GM23248 (cell line): ENCODE measurements at regions not wholly inside any gene's neighbourhood (a gene's known extent, or its start where the extent isn't known, plus 50 kb on each side); places are given as distances from the start of the nearest gene placed in this dataset.

ENCODE experiments used
- DNase-seq: peaks from one replicate; pipeline ENCODE4 v3.0.0-alpha.2; 2015
- H2AFZ ChIP-seq: fragments of 200-600 bp; sonication (generic); 2 replicates; pipeline ENCODE4 v1.6.1; 2016; ENCODE audit warnings: antibody characterized with exemption
- H3F3A ChIP-seq: fragments of 200-600 bp; sonication (generic); 2 replicates; pipeline ENCODE4 v1.6.1; 2016; ENCODE audit warnings: mild to moderate bottlenecking, antibody characterized with exemption, mixed run types; ENCODE audit not compliant: insufficient read depth
- H3K27ac ChIP-seq: fragments of 200-600 bp; sonication (generic); 2 replicates; pipeline ENCODE4 v1.5.1; 2016; ENCODE audit warnings: mild to moderate bottlenecking
- H3K27me3 ChIP-seq: fragments of 200-600 bp; sonication (generic); replicated peaks from 2 replicates; pipeline ENCODE4 v1.6.1; 2016; ENCODE audit warnings: mild to moderate bottlenecking; ENCODE audit not compliant: insufficient read depth
- H3K36me3 ChIP-seq: fragments of 200-600 bp; sonication (generic); 2 replicates; pipeline ENCODE4 v1.6.1; 2016; ENCODE audit warnings: low read depth, mild to moderate bottlenecking
- H3K4me1 ChIP-seq: fragments of 200-600 bp; sonication (generic); 2 replicates; pipeline ENCODE4 v1.6.1; 2016; ENCODE audit warnings: mild to moderate bottlenecking; ENCODE audit not compliant: insufficient read depth
- H3K4me2 ChIP-seq: fragments of 200-600 bp; sonication (generic); one replicate; pipeline ENCODE4 v1.6.1; 2016; ENCODE audit warnings: mild to moderate bottlenecking; ENCODE audit not compliant: unreplicated experiment
- H3K4me3 ChIP-seq: fragments of 200-600 bp; sonication (generic); 2 replicates; pipeline ENCODE4 v1.5.1; 2016; ENCODE audit warnings: mild to moderate bottlenecking
- H3K79me2 ChIP-seq: fragments of 200-600 bp; sonication (generic); 2 replicates; pipeline ENCODE4 v1.6.1; 2016; ENCODE audit warnings: mild to moderate bottlenecking; ENCODE audit not compliant: insufficient read depth
- H3K9ac ChIP-seq: fragments of 200-600 bp; sonication (generic); 2 replicates; pipeline ENCODE4 v1.6.1; 2016; ENCODE audit warnings: mild to moderate bottlenecking
- H3K9me2 ChIP-seq: fragments of 200-600 bp; sonication (generic); 2 replicates; pipeline ENCODE4 v1.6.1; 2016; ENCODE audit warnings: mixed run types, mild to moderate bottlenecking, moderate library complexity; ENCODE audit not compliant: insufficient read depth
- H3K9me3 ChIP-seq: fragments of 200-600 bp; sonication (generic); one replicate; pipeline ENCODE4 v1.6.1; 2017; ENCODE audit warnings: low read depth
- H4K20me1 ChIP-seq: fragments of 200-600 bp; sonication (generic); 2 replicates; pipeline ENCODE4 v1.6.0; 2016; ENCODE audit not compliant: insufficient read depth
- EZH2 ChIP-seq: fragments of 200-600 bp; sonication (generic); IDR thresholded peaks from 2 replicates; pipeline ENCODE4 v1.6.1; 2018; ENCODE audit warnings: antibody characterized with exemption, mild to moderate bottlenecking; ENCODE audit not compliant: insufficient read depth, poor library complexity, severe bottlenecking
- EZH2phosphoT487 ChIP-seq: fragments of 200-600 bp; sonication (generic); IDR thresholded peaks from 2 replicates; pipeline ENCODE4 v1.6.1; 2018; ENCODE audit warnings: antibody characterized with exemption, moderate library complexity, mild to moderate bottlenecking, low read depth; ENCODE audit not compliant: insufficient read depth
- WGBS, 2 experiments: methylation state at CpG; one replicate each; pipeline ENCODE4 v1.1.6; 2015 to 2017; ENCODE audit warnings: low lambda C conversion rate in 2 of 2, low coverage in 1 of 2; ENCODE audit errors: missing lambda C conversion rate in 2 of 2; 5-methylcytosine and 5-hydroxymethylcytosine counted together
- in situ Hi-C: fragments of 300-500 bp; cut with MboI; formaldehyde crosslinking; loops from 2 replicates; pipeline ENCODE4 v1.15.0; 2020

- no peaks in the 10 kb centered on the region for H3K9me3 ChIP-seq
- H2AFZ ChIP-seq = no peak overlapping the region
- H3F3A ChIP-seq = no peaks in the 10 kb centered on the region
- TF ChIP-seq EZH2phosphoT487 (no peak), EZH2 (no peak)
- H3K36me3 ChIP-seq = no peaks in the 10 kb centered on the region
- no peaks in the 10 kb centered on the region for H3K4me1 ChIP-seq
- no peaks in the 10 kb centered on the region for H3K79me2 ChIP-seq
- in situ Hi-C loops = no loop called here
- no peaks in the 10 kb centered on the region for H4K20me1 ChIP-seq
- no peak for DNase-seq
- no peak overlapping the region for H3K9ac ChIP-seq
- H3K4me2 ChIP-seq = no peak overlapping the region
- peaks cover 3% of the 10 kb centered on the region; the same call in 1 of the 2 replicates for H3K27me3 ChIP-seq
- 60 to 64% methylated on average over 6 of the region's 6 CpGs for WGBS, 2 experiments
- H3K27ac ChIP-seq = no peak overlapping the region
- H3K4me3 ChIP-seq = no peak overlapping the region
- H3K9me2 ChIP-seq = no peaks in the 10 kb centered on the region
These were observed 192.2 kb upstream of the PELI2 start for GRCh38 chr14:55926007-55926406.

- in situ Hi-C loops = no loop called here
These were observed 191.2 kb upstream of the PELI2 start for GRCh38 chr14:55927028-55927427.

GRCh38 chr14:55928276-55928675, 189.9 kb upstream of the PELI2 start:
- Histone ChIP-seq H3K27me3 (peaks cover 3% of the 10 kb centered on the region; the same call in 1 of the 2 replicates), H3K4me2 (no peak overlapping the region), H3K9me3 (no peaks in the 10 kb centered on the region), H3K9me2 (no peaks in the 10 kb centered on the region), H3K79me2 (no peaks in the 10 kb centered on the region), H3K36me3 (no peaks in the 10 kb centered on the region), H3K27ac (no peak overlapping the region), H3K9ac (no peak overlapping the region), H3K4me3 (no peak overlapping the region), H3K4me1 (no peaks in the 10 kb centered on the region), H4K20me1 (no peaks in the 10 kb centered on the region), H2AFZ (no peak overlapping the region), H3F3A (no peaks in the 10 kb centered on the region)
- in situ Hi-C loops = no loop called here
- 33 to 35% methylated on average over 2 of the region's 2 CpGs for WGBS, 2 experiments
- no peak for DNase-seq
- TF ChIP-seq EZH2phosphoT487 (no peak), EZH2 (no peak)

More at GRCh38 chr14:55927028-55927427, 191.2 kb upstream of the PELI2 start:
- no peaks in the 10 kb centered on the region for H4K20me1 ChIP-seq
- WGBS, 2 experiments = 76 to 87% methylated on average over 2 of the region's 2 CpGs
- TF ChIP-seq EZH2 = no peak
- no peak for TF ChIP-seq EZH2phosphoT487
- H3K9ac ChIP-seq = no peak overlapping the region
- no peak overlapping the region for H3K4me2 ChIP-seq
- no peak overlapping the region for H3K27ac ChIP-seq
- no peaks in the 10 kb centered on the region for H3K9me3 ChIP-seq
- H2AFZ ChIP-seq = no peak overlapping the region
- H3K79me2 ChIP-seq = no peaks in the 10 kb centered on the region
- H3K27me3 ChIP-seq = peaks cover 3% of the 10 kb centered on the region; the same call in 1 of the 2 replicates
- no peaks in the 10 kb centered on the region for H3K36me3 ChIP-seq
- H3K4me3 ChIP-seq = no peak overlapping the region
- no peaks in the 10 kb centered on the region for H3F3A ChIP-seq
- H3K9me2 ChIP-seq = no peaks in the 10 kb centered on the region
- no peaks in the 10 kb centered on the region for H3K4me1 ChIP-seq
- no peak for DNase-seq

GRCh38 chr14:55929136-55929535, 189.1 kb upstream of the PELI2 start:
- Histone ChIP-seq H3F3A (no peaks in the 10 kb centered on the region), H3K27me3 (peaks cover 3% of the 10 kb centered on the region; the same call in 1 of the 2 replicates), H3K4me1 (no peaks in the 10 kb centered on the region), H3K4me2 (no peak overlapping the region), H4K20me1 (no peaks in the 10 kb centered on the region), H2AFZ (no peak overlapping the region), H3K9me2 (no peaks in the 10 kb centered on the region), H3K27ac (no peak overlapping the region), H3K36me3 (no peaks in the 10 kb centered on the region), H3K9ac (no peak overlapping the region), H3K4me3 (no peak overlapping the region), H3K79me2 (no peaks in the 10 kb centered on the region), H3K9me3 (no peaks in the 10 kb centered on the region)
- in situ Hi-C loops = no loop called here
- no peak for TF ChIP-seq EZH2phosphoT487
- TF ChIP-seq EZH2 = no peak
- WGBS, 2 experiments = 54% methylated on average over 4 of the region's 4 CpGs
- no peak for DNase-seq
